GM18868 (cell line): ENCODE measurements at regions not wholly inside any gene's neighbourhood (a gene's known extent, or its start where the extent isn't known, plus 50 kb on each side); places are given as distances from the start of the nearest gene placed in this dataset.

ENCODE experiments used
- ATAC-seq: cut with Tn5 transposase; IDR thresholded peaks from one replicate; pipeline ENCODE4 v1.9.1; 2021; ENCODE audit warnings: mild to moderate bottlenecking, moderate library complexity; ENCODE audit not compliant: unreplicated experiment

DNA sequence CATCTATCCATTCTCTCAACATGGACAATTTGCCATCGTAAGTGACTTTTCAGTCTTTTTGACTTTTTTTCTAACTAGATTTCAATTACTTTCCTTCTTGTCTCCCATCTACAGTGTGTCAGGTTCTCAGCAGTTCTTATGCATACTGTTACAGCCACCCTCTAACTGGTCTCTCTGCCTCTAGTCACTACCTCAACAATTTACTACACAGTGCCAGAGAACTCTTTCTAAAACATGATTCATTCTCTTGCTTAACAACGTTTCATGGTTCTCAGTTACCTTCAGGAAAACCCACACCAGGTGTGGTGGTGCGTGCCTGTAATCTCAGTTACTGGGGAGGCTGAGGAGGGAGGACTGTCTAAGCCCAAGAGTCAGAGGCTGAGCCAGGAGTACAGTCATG is 95.4 kb downstream of the DIPK2A start:
- ATAC-seq = no peak

DNA sequence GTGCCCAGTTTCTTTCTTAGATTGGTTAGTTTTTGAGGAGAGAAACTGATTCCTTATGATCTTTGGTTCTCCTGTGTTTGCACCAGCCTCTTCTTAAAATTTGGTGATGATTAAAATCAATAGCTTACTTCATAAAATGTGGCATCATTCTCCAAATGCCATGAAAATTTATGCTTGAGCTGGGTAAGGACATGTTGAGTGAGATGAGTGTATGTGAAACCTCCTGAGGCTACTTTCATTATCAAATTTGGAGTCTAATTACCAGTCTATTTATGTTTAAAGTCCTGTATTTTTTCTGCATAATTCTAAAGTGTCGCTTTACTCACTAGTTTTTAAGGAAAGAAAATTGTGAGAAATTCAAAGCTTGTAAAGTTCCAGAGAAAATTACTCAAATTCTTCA is 102.1 kb downstream of the DIPK2A start:
- ATAC-seq = peak; percentile 68

DNA sequence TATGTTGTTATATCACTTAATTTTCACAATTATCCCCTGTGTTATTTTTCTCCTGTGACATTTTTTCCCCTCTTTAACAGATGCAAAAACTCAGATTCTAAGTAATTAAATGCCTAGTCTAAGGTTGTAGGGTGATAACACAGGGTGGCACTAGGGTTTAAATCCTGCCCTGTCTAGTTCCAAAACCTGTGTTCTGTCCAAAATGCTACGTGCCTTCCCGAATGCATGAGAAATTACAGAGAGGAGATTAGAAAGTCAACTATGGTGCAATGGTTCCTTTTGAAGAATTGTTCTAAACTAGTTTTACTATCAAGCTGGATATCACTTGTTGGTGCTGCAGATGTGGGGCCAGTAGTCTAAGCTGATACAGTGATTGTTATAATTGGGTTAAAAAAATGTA is 108.0 kb downstream of the DIPK2A start:
- ATAC-seq = no peak

DNA sequence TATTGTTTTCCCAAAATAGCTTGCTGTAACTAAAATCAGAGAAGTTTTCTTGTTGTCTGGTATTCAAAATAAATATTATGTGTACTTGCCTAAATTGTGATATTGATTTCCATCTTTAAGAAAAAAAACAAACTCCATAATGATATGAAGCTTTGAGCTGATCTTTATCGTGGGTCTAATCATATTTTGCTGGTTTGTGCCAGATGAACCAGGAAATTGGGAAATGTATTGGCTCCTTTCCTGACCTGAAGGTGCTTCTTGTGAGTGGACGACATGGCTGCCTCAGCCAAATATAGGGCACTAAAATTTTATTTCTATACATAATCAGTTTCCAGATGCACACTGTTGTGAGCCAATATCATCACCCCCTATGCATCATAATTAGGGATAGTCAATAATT is 113.3 kb downstream of the DIPK2A start:
- ATAC-seq = no peak

DNA sequence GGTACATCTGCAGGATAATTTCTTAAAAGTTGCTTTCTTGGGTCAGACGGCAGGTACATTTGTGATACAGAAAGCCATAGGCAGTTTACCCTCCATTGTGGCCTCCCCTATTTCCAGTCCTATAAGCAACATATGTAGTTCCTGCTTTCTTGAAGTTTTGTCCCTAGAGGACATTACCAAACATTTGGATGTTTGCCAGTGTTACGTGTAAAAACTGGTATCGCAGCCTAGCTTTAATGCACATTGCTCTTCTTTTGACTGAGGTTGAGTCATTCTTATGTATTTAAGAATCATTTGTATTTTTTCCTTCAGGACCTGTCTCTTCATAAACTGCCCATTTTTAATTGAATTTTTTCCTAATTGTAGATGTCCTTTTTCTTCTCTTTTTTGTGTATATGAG is 114.3 kb downstream of the DIPK2A start:
- peak; percentile 72 for ATAC-seq

DNA sequence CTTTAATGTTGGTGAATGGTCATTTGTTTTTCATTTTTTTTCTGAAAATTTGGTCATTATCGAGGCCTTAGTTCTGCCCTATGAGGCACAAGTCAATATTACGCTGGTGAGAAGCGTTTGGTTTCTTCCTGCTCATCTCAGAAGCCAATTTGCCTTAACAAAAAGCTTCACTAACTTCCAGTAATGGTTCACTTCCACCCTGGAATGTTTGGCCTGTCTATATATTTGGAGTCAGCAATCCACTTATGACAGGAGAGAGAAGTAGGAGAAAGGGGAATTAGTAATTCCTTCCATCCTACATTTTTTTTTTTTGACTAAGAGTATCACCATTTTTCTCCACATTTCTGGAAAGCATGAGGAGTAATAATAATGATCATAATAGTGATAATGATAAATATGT is 124.4 kb downstream of the DIPK2A start:
- no peak for ATAC-seq

DNA sequence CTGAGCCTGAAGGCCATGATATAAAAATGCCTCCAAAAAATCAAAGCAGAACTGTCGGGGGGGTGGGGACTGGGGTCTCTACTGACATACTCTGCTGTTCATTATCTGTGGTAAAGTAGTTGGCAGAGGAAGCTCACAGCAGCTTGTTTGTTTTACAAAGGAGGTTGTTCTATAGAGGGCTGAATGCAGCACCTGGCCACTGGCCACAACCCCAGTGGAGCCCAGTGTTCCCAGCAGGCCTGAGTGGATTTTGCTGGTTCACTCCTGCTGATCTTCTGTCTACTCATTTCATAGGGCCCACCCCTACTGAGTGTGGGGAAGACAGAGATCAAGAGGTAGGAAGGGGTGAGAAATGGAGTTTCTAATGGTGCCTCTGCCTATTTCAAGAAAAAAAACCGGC is 125.5 kb downstream of the DIPK2A start:
- no peak for ATAC-seq

DNA sequence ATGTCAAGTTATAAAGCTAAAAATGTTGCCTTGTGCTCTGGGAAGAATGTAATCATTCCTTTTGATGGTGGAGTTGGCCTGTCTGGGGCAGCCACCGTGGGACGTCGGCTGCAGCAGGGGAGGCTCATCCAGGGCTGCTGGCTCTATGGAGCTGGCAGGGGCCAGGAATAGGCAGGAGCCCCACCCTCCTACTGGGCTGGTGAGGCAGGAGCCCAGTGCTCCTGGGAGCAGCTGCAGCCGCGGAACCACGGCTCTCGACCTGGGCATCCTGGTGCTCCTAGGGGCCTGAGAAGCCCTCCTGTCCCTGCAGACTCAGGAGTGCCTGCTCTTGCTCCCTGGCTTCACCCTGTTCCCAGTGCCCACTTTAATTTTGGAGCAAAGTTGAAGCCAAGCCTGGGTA is 127.1 kb downstream of the DIPK2A start:
- no peak for ATAC-seq

DNA sequence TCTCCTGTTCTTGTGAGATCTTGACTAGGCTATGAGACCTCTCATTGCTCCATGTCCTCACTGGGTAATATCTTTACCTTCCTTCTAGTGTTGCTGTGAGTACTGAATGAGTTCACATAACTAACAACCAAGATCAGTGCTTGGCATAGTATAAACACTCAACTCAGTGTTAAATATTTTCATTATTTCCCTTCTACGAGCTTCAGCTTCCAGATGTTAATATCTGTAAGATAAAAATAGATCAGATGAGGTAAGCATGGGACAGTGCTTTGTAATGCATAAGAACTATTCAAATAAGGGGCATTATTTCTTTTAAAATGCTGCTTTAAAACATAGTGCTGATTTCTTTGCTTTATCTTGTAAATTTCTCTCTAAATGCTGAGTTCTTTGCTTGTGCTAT is 130.8 kb downstream of the DIPK2A start:
- ATAC-seq = no peak

DNA sequence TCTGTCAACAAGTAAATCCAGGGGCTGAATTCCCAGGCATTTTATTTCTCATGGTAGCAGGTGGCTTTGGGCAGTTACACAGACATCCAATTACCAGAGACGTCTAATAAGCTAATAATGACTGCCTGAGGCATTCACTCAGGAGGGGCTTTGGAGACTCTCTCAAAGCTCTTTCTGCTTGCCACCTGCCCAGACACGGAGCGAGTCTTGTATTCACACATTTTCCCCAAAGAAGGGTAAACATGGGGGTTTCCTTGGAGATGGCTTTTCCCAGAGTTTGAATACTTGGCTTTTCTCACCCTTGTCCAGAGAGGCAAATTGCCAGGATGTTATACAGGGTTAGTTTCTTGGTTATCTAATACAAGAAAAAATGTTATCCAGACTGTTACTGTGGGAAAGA is 132.6 kb downstream of the DIPK2A start:
- no peak for ATAC-seq

DNA sequence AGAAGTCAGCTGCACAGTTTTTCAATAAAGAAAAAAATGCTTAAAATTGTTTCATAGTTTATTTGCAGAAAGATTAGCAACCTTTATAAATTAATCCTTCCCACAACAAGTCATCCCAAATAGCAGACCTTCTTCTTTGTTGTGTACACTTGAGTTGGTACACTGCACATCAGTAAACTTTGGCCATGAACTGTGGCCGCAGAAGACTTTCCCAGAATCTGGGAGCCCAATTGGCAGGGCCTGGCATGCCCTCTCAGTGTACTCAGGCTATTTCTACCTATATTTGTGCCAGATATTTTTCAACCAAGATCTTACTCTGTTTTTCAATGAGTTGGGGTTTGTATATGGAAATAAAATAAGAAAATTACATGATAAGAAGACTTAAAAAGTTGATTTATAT is 133.1 kb downstream of the DIPK2A start:
- ATAC-seq = no peak

DNA sequence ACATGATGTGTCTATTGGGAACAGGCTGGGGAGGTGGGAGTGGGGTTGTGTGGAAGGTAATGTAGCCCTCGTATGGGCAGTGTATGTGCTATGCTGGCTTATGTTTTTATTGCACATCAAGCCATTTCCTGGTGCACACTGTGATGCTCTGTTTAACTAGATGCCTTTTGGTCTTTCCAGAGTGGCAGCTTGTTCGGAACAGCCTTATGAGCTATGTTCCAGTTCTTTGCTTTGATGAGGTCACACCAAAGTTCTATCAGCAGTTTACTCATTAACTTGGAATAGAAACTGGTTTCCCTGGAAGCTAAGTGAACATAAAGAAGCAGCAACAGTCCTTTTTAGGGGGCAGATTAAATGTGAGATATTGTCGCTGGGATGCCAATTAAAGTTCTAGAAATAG is 133.9 kb downstream of the DIPK2A start:
- ATAC-seq = no peak

DNA sequence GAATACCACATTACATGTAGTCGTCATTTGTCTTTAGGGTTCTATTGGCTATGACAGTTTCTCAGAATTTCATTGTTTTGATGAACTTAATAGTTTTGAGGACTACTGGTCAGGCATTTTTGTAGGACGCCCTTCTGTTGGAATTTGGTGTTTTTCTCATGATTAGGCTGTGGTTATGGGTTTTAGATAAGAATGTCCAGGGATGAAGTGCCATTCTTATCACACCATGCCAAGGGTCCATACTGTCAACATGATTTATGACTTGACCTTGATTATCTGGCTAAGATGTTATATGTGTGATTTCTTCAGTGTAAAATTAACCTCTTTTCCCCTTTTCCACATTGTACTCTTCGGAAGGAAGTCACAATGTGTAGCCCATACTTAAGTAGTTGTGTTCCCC is 135.3 kb downstream of the DIPK2A start:
- ATAC-seq = no peak

DNA sequence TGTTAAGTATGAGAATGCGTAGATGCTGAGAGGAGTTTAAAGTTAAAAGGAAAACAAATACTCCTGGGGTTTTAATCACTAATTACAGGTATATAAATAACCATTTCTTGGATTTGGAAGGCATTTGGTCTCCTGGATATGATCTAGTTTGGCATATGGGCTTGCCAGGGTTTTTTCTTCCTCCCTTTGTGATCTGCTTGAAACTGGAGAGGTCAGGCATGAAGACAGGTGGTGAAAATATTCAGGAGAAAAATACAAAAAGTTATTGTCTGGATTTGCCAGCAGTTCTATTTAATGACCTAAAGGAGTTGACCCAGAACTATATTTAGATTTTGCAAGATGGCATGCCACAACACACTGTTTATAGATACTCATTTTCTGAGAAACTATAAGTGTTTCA is 136.3 kb downstream of the DIPK2A start:
- no peak for ATAC-seq

DNA sequence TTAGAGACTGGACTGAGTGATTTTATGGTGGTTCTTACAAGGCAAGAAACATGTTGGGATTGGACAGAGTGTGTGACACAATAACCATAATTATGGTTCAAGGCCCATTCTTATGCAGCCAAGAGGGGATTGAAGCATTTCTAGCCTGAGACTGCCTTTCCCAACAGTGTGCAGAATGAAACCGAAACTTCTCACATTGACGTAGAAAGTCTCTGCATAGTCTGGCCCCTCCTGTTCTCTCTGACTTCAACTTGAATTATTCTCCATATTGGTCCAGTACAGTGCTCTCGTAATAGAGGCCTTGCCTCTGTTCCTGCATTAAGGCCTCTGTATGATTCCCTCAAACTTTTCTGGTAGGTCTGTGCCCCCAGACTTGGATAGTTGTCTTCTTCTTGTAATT is 138.3 kb downstream of the DIPK2A start:
- peak; percentile 96 for ATAC-seq

DNA sequence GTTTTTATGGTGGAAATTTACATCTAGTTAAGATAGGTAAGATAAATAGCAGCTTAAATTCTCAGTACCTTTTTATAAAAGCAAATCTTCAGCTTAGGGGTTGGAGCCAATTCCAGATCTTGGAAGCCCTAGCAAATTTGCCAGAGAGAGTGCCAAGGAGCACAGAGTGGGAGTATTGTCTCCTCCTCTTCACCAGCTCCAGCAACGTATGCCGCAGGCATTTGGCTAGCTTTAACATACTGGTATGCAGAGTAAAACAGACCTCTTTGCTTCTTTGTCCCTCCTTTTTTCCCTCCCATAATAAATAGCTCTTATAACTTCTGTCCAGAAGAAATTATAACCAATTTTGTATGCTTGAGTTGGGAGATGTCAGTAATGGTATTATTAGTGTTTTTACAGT is 140.4 kb downstream of the DIPK2A start:
- ATAC-seq = no peak

DNA sequence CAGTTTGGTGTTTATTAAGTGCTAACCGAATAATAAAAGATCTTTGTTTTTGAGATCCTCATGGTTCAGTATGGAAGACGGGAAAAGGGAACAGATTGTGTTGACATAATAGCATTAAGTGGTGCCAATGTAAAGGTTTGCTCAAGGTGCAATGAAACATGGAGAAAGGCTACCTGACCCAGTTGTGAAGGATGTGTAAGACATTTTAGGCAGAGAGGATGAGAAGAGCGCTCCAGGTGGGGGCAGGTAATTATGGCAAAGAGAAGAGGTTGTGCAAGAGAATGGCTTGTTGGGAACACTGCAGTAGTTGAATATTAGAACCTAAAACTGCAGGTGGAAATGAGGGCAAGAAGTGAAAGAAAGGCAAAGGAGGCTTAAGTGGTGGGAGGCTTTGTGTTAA is 140.8 kb downstream of the DIPK2A start:
- ATAC-seq = no peak

DNA sequence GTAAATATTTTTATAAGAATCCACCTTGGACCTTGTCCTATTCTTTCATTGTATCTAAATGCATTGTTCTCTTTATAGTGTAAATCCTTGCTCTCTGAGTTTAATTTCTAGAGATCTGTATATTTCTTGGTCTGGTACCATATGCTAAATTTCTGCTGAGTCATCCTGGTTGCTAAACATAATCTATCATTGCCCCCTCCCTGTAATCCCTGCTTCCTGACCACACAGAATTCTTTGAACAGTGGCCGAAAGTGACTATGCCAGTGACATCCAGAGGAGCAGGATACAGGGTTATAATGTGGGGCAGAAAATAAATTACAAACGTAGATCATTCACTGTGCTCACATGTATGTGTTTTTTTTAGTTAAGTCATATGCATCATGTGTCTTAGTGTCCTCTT is 143.1 kb downstream of the DIPK2A start:
- ATAC-seq = no peak

DNA sequence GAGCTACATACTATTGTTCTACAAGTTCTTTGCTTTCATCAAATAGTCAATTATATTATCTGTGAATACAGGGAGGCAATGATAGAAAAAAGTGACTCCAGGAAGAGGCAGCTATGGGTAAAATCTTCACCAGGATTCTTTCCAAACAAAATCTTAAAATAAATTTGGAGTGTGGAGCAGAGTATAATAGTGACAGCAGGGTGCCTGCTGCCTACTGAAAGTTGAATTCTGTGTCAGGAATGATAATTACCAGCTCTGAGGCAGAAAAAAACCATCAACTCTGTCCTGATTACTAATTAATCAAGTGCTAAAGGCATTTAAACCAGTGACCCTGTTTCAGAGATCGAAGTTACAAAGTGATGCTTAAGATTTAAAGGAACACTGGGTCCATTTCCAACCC is 148.0 kb downstream of the DIPK2A start:
- ATAC-seq = no peak

DNA sequence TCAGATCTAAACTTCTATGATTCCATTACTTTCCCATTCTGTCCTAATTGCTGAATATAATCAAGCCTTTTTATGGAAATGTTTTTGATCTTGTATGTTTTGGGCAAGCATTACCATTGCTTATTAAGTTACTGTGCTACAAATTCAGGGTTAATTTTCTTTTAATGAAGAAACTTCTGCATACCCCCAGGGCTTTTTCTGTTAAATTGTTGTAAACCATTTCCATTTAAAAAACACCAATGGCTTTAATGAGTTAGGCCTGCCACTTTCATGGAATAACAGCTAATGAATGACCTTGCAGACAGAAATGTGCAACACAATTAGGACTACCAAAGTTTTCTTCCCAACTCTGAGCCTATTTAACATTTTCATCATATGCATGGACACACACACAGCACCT is 150.0 kb downstream of the DIPK2A start:
- ATAC-seq = no peak

DNA sequence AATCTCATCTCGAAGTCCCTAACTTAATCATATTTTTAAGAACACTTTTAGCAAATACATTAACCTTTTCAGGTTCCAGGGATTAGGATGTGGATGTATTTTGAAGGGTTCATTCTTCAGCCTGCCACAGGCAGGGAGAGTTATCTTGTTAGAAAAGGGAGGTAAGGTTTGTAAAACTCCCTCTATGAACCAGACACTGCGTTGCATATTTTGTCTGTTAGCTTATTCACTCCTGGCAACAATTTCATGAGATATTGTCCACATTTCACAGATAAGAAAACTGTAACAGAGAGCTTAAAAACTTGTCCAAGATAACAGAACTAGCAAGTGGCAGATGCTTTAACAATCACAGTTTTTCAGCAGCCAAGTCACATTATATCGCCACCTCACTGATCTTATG is 155.4 kb downstream of the DIPK2A start:
- no peak for ATAC-seq

DNA sequence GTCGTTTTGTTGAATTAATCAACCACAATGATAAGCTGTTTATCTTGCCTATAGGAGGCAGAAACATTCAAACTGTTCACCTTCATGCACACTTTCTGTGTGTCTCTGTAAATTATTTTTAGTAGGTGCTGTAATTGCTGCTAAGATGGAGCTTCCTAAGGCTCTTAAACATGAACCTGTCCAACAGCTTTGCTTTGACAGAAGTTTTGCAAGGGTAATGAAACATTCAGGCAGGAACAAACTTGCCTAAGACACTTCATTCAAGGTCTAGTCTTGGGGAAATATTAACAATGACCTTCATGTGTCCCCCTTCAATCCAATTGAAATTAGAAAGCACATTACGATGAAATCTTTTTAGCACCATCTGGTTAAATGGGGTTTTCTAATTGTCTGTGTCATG is 156.1 kb downstream of the DIPK2A start:
- peak; percentile 8 for ATAC-seq

DNA sequence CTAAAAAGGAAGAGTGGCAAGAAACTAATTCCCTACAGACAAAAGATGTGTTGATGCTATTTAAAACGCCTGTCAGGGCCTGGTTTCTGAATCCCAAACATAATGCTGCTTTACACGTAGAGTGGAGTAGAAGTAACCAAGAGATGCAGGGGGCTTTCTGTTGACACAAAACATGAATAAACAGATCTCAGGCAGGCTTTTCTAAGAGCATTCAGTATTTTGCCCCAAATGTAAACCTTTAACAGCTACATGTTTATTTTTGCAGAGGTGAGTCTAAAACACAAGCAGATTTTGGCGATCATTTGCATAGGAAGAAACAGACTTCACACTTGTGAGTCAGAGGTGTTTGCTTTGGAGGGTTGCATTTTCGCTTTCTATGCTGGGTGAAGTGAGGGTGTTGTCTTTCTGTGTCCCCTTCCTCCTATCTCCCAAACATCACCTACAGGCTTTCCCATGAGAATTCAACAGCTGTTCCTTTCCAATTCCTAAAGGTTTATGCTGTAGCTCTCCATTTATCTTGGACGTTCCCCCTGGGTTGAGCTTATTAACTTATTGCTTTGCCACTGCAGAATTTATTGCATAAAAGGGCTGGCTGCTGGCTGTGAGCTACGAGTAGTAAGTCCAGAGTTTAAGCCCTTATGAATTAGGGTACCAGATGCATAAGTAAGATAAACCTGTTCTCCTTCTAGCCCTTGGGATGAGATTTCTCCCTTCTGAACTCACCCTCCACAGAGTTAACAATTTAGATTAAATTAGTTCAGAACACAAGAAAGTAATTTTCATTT is 156.7 kb downstream of the DIPK2A start:
- ATAC-seq = peak; percentile 96
